Fibroblast of pulmonary artery (primary cell): ENCODE measurements at regions not wholly inside any gene's neighbourhood (a gene's known extent, or its start where the extent isn't known, plus 50 kb on each side); places are given as distances from the start of the nearest gene placed in this dataset.

Experiments used
- DNase-seq: peaks from one replicate; pipeline ENCODE4 v3.0.0-alpha.2; 2010; ENCODE audit warnings: low read depth
- H3K4me3 ChIP-seq: replicated peaks from 2 replicates; pipeline ENCODE4 v1.5.1; 2011; ENCODE audit warnings: low read depth, mild to moderate bottlenecking, control low read depth, low read length, moderate library complexity
- TF ChIP-seq, protein P1 (sequence below): IDR thresholded peaks from 2 replicates; pipeline ENCODE4 v1.5.1; 2011; ENCODE audit warnings: mild to moderate bottlenecking, control low read depth, low read length, inconsistent platforms; ENCODE audit errors: missing control alignments

DNA sequence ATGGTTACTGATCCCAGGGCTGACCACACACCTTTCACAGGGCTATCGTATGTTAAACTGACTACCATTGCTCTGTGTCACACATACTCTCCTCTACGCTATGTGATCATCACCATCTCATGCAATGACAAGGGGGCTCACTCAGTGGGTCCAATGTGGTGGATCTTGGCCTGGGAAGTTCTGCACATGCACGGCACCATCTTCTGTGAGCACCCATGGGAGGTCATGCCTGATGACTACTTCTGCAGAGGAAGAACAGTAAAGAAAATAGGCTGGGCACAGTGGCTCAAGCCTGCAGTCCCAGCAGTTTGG, 60.0 kb upstream of the FOXD3 start:
- TF ChIP-seq, protein P1, sequence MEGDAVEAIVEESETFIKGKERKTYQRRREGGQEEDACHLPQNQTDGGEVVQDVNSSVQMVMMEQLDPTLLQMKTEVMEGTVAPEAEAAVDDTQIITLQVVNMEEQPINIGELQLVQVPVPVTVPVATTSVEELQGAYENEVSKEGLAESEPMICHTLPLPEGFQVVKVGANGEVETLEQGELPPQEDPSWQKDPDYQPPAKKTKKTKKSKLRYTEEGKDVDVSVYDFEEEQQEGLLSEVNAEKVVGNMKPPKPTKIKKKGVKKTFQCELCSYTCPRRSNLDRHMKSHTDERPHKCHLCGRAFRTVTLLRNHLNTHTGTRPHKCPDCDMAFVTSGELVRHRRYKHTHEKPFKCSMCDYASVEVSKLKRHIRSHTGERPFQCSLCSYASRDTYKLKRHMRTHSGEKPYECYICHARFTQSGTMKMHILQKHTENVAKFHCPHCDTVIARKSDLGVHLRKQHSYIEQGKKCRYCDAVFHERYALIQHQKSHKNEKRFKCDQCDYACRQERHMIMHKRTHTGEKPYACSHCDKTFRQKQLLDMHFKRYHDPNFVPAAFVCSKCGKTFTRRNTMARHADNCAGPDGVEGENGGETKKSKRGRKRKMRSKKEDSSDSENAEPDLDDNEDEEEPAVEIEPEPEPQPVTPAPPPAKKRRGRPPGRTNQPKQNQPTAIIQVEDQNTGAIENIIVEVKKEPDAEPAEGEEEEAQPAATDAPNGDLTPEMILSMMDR: no peak
- H3K4me3 ChIP-seq: no peak overlapping the region

DNA sequence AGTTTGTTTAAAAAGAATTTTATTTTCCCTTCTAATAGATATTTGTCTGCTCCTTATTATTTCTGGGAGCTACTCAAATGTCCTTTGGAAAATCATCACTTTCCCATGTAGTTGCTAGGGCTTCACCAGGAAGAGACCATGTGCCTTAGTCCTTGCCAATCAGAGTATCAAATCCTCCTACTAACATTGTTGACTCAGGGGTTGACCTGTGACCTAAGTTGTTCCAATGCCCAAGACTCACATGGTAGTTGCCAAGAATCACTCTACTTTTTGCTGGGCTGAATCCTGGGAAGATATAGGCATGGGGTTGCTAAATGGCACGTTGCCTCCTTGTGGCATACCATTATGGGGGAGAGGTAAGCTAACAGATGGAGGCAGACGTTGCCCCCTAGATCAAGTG, 58.2 kb upstream of the FOXD3 start:
- TF ChIP-seq, protein P1: no peak
- H3K4me3 ChIP-seq: no peak overlapping the region
- DNase-seq: no peak

More for the DNA sequence above, 60.0 kb upstream of the FOXD3 start:
- DNase-seq: no peak

DNA sequence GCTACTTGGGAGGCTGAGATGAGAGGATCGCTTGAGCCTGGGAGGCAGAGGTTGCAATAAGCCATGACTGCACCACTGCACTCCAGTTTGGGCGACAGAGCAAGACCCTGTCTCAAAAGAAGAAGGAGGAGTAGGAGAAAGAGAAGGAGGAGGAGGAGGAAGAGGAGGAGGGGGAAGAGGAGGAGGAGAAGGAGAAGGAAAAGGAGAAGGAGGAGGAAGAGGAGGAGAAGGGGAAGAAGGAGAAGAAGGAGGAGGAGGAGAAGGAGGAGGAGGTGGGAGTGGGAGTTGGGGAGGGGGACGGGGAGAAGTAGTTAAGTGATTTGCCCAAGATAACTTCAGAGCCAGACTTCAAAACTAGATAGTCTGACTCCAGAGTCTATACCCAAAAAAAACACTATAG, 55.5 kb upstream of the FOXD3 start:
- DNase-seq: no peak
- TF ChIP-seq, protein P1: no peak
- H3K4me3 ChIP-seq: no peak overlapping the region

DNA sequence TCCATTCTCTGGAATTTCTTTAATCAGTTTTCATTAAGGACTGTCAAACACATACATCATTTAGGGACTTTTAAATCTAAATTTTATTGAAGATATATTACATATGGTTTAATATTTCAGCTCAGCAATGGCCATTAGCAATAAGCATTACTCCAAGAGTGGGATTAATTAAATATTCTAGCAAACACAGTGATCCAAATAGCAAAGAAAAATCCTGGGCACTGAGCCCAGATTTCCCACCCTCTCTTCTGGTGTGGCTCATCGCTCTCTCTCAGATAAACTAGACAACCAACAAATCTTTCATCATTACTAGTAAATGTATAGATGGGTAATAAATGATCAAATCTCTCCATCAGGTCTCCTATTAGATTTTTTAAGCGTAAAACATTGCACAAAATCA, 53.5 kb upstream of the FOXD3 start:
- TF ChIP-seq, protein P1: no peak
- DNase-seq: no peak
- H3K4me3 ChIP-seq: no peak overlapping the region

DNA sequence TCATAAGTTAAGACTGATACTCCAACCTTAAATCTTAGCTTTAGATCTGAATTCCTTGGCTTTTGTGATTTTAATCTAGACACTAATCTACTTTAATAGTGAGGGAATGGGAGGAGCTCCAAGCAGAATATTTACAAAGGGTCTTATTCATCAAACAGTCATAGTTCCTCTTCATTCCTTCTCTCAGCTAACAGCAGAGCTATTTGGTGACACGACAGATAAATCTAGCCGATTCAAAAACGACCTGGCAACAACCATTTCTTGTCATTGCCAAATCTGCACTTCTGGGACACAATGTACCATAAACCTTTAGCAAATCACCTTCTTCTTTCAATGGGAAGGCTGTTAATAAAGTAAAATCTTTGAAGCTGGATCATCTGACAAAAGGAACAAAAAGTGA, 52.8 kb upstream of the FOXD3 start:
- TF ChIP-seq, protein P1: no peak
- no peak overlapping the region for H3K4me3 ChIP-seq
- no peak for DNase-seq
